RPMI7951 (cell line): ENCODE measurements at regions not wholly inside any gene's neighbourhood (a gene's known extent, or its start where the extent isn't known, plus 50 kb on each side); places are given as distances from the start of the nearest gene placed in this dataset.

Experiments
- DNase-seq: peaks from one replicate; pipeline ENCODE4 v3.0.0-alpha.2; 2012; ENCODE audit warnings: low read depth

GRCh38 chr12:115223991-115224390, 540.0 kb upstream of the TBX3 start:
- no peak for DNase-seq

GRCh38 chr12:115223322-115223721, 539.3 kb upstream of the TBX3 start:
- DNase-seq, result peak; percentile 82

DNA sequence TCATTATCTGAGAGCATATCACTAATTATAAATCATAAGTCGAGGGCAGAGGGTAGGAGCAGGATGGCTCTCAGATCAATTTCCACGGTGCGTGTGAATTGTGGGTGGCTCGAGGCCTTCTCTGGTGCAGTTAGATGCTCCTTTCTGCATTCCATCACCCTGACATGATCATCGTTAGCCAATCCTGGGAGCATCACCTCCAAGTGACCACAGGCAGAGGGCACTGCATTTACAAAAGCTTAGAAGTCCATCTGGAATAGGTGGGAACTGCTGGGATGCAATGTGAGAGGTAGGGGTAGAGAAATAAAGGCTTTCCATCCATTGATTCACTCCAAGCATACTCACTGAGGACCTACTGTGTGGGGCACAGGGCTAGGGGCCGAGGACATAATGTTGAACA, 538.2 kb upstream of the TBX3 start:
- DNase-seq, result no peak

- peak; percentile 70 for DNase-seq
Observed at GRCh38 chr12:115216301-115216700, 532.3 kb upstream of the TBX3 start.

DNA sequence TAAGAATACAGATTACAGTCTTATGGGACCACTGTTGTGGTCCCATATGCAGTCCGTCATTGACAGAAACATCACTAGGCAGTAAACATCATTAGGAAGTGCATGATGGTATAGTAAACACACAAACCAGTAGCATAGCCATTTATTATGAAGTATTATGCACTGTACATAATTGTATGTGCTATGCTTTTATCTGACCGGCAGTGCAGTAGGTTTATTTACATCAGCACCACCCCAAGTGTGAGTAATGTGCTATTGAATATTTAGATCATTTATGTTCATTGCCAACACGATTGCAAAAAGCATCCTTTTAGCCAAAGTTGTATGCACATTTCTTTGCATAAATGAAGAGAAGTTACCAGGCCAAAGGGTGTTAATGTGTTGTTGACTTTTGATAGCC, 531.6 kb upstream of the TBX3 start:
- no peak for DNase-seq

- peak; percentile 42 for DNase-seq
Observed at GRCh38 chr12:115213538-115214016, 529.6 kb upstream of the TBX3 start.

- no peak for DNase-seq
Observed at GRCh38 chr12:115213118-115213517, 529.1 kb upstream of the TBX3 start.

GRCh38 chr12:115212356-115212755, 528.4 kb upstream of the TBX3 start:
- no peak for DNase-seq

GRCh38 chr12:115210533-115211252, 526.7 kb upstream of the TBX3 start:
- DNase-seq, result no peak

DNA sequence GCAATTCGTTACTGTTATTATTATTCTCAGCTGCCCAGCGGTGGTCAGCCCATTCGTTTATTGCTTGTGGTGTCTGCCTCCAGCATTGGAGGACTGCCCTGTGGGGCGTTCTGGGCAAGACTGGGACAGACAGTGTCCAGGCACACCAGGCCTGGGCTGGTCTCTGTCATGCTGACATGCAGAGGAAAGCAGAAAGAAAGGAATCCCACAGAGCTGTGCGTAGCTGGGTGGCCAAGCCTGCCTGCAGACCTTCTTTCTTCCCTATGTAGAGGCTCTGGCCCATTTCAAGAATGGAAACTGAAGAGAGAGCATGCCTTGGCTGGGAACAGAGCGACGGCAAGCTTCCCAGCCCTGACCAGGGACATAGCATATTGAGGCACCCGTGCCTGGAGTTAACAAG, 525.3 kb upstream of the TBX3 start:
- no peak for DNase-seq

GRCh38 chr12:115208098-115208497, 524.1 kb upstream of the TBX3 start:
- DNase-seq, result no peak

DNA sequence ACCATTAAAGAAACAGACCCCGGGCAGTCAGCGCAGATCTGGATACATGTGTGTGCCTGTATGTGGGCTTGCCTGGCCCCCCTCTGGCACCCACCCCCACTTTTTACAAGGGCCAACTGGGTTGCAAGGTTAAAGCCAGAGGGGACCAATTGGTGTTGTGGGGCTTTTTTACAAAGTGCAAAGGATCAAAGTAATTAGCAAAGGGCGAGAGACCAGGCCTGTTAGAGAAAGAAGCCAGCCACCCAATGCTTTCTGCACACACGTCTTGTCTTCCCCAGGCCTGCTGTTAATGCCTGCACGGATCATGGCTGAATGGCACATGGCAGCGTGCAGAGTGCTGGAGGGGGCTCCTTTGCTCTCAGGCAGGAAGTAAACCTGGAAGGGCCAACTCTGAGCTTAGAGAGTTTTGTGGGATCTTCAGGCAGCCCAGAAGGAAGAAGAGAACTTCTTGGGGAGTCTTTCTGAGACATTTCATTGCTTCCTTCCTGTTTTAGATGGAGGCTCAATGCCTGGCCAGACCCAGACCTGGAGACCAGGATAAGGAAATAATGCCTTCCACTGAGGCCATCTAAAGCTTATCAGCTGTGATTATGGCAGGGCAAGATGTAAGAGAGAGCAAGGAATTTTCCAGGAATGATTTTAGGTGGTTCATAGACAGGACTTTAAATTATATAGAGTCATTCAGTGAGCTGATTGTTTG, 523.4 kb upstream of the TBX3 start:
- no peak for DNase-seq

DNA sequence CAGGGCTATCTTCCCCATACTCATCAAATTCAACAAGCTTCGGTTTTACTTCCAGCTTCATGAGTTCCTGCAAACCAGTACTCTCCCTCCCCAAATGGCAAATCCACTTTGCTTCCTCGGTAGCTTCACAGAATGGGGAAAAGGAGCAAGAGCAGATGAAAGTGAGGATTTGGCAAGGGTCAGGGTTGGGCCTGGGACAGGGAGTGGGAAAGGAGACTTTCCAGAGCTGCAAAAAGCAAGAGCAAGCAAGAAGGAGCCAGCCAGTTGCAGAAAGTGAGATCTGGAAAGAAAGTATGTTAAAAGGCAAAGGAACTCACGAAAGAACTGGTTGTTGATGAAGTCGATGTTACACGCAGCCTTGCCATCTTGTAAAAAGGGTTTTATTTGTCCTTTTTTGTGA, 522.8 kb upstream of the TBX3 start:
- no peak for DNase-seq

GRCh38 chr12:115205755-115206308, 521.9 kb upstream of the TBX3 start:
- DNase-seq, result no peak

DNA sequence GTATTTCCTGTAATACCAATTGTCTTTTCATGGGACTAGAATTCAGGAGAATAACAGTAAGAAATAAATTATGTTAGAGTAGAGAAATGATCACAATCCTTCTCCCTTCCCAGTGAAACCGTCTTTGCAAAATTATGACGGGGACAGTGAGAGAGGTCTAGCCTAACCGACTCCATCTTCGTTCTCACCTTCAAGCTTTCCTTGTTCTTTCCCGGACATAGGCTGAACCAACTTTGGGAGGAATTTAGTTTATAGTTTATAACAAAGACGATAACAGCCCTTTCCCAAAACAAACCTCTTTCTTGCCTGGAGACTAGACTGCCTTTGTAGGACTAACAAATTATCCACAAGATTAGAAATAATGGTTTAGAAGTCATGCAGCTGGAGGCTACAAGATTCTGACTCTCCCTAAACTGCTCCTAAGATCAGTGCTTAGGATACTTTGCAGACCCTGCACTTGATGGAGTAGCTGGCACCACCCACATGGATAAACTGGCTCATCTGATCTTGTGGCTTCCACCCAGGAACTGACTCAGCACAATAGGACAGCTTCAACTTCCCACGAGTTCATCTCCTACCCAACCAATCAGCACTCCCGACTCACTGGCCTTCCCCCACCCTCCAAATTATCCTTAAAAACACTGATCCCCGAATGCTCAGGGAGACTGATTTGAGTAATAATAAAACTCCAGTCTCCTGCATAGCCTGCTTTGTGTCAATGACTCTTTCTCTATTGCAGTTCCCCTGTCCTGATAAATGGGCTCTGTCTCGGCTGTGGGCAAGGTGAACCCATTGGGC, 521.2 kb upstream of the TBX3 start:
- peak; percentile 89 for DNase-seq

- peak; percentile 90 for DNase-seq
Observed at GRCh38 chr12:115203701-115204100, 519.7 kb upstream of the TBX3 start.

GRCh38 chr12:115201966-115202365, 518.0 kb upstream of the TBX3 start:
- DNase-seq, result no peak

DNA sequence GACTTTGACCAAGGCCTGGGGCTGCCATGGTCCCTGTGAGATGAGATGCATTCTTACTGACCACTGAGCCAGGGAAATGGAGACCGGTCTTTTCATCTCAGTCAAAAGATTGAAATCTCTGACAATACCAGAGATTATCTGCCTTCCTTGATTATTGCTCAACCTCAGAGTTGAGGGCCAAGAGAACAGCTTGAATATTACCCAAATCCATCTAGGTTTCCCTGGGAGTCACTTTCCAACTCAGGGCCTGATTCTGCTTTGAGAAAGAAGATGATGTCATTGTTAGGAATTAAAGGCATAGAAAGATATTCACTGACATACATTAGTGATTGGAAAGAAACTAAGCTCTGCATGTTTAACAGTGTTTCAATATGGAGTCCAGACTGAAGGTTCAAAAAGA, 515.9 kb upstream of the TBX3 start:
- peak; percentile 73 for DNase-seq

DNA sequence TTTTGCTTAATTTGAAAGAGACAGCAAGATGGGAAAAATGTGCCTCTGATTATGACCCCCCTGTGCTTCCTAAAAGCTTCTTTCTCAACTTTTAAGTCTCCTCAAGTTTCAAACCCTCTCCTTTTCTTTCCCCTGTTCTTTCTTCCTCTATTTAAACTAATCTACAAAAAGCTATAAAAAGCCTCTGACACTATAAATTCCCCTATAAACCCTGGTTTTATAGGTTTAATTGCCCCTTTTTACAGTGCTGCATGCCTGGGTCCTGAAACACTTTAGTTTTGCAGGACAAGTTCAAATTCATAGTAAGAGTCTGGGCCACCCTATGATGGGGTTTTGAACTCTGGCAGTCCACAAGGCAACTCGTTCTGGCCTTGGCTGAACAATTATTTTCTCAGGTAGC, 510.9 kb upstream of the TBX3 start:
- DNase-seq, result no peak

GRCh38 chr12:115194448-115194847, 510.5 kb upstream of the TBX3 start:
- no peak for DNase-seq

- DNase-seq, result no peak
Observed at GRCh38 chr12:115191342-115191741, 507.4 kb upstream of the TBX3 start.
